SK-N-SH treated with all-trans-retinoic acid at 6 μM for 48 hours (cell line): ENCODE measurements at regions not wholly inside any gene's neighbourhood (a gene's known extent, or its start where the extent isn't known, plus 50 kb on each side); places are given as distances from the start of the nearest gene placed in this dataset.

ENCODE experiments used
- ATAC-seq: fragments of 200-7000 bp; cut with Tn5 transposase; 3 replicates; pipeline ENCODE4 v1.9.1; 2020; ENCODE audit warnings: mild to moderate bottlenecking, moderate library complexity
- ARNTL ChIP-seq: fragments of 450-650 bp; formaldehyde crosslinking; IDR thresholded peaks from 2 replicates; pipeline ENCODE4 v1.5.0; 2020; ENCODE audit warnings: low read depth, mild to moderate bottlenecking, moderate library complexity, borderline replicate concordance
- BACH2 ChIP-seq: fragments of 250-450 bp; sonication (Bioruptor Pico); IDR thresholded peaks from 2 replicates; pipeline ENCODE4 v1.9.0; 2021; ENCODE audit warnings: mild to moderate bottlenecking, borderline replicate concordance
- CREB5 ChIP-seq: fragments of 250-450 bp; sonication (Bioruptor Pico); IDR thresholded peaks from 2 replicates; pipeline ENCODE4 v1.5.1; 2020; ENCODE audit warnings: low read depth, mild to moderate bottlenecking, moderate library complexity
- CSDC2 ChIP-seq: fragments of 250-450 bp; sonication (Bioruptor Pico); IDR thresholded peaks from 2 replicates; pipeline ENCODE4 v1.5.0; 2020; ENCODE audit warnings: mild to moderate bottlenecking, moderate library complexity
- CSRNP3 ChIP-seq: fragments of 250-450 bp; sonication (Bioruptor Pico); IDR thresholded peaks from 2 replicates; pipeline ENCODE4 v1.5.1; 2021; ENCODE audit warnings: mild to moderate bottlenecking, moderate library complexity
- ESRRG ChIP-seq: fragments of 250-450 bp; sonication (Bioruptor Pico); IDR thresholded peaks from 2 replicates; pipeline ENCODE4 v1.6.1; 2021; ENCODE audit warnings: mild to moderate bottlenecking
- GLIS3 ChIP-seq: fragments of 250-450 bp; sonication (Bioruptor Pico); IDR thresholded peaks from 2 replicates; pipeline ENCODE4 v1.5.0; 2020; ENCODE audit warnings: mild to moderate bottlenecking, moderate library complexity
- ISL1 ChIP-seq: fragments of 250-450 bp; sonication (Bioruptor Pico); IDR thresholded peaks from 2 replicates; pipeline ENCODE4 v2.1.2; 2022; ENCODE audit warnings: mild to moderate bottlenecking, moderate library complexity
- OSR1 ChIP-seq: fragments of 250-450 bp; sonication (Bioruptor Pico); IDR thresholded peaks from 2 replicates; pipeline ENCODE4 v1.8.0; 2022; ENCODE audit warnings: moderate library complexity, mild to moderate bottlenecking, inconsistent platforms
- PATZ1 ChIP-seq: fragments of 250-450 bp; sonication (Bioruptor Pico); IDR thresholded peaks from 2 replicates; pipeline ENCODE4 v1.8.0; 2020; ENCODE audit warnings: mild to moderate bottlenecking, moderate library complexity, borderline replicate concordance
- POU6F1 ChIP-seq: fragments of 250-450 bp; sonication (Bioruptor Pico); IDR thresholded peaks from 2 replicates; pipeline ENCODE4 v1.8.0; 2021; ENCODE audit warnings: low read depth, mild to moderate bottlenecking, moderate library complexity, borderline replicate concordance
- PPARA ChIP-seq: fragments of 250-450 bp; sonication (Bioruptor Pico); IDR thresholded peaks from 2 replicates; pipeline ENCODE4 v1.5.0; 2020; ENCODE audit warnings: mild to moderate bottlenecking, borderline replicate concordance
- RARB ChIP-seq: fragments of 250-450 bp; sonication (Bioruptor Pico); IDR thresholded peaks from 2 replicates; pipeline ENCODE4 v1.8.0; 2021; ENCODE audit warnings: mild to moderate bottlenecking, moderate library complexity
- SNAI2 ChIP-seq: fragments of 250-450 bp; sonication (Bioruptor Pico); IDR thresholded peaks from 2 replicates; pipeline ENCODE4 v1.5.0; 2020; ENCODE audit warnings: mild to moderate bottlenecking, moderate library complexity
- TCF4 ChIP-seq: fragments of 250-450 bp; sonication (Bioruptor Pico); IDR thresholded peaks from 2 replicates; pipeline ENCODE4 v1.8.0; 2021; ENCODE audit warnings: mild to moderate bottlenecking, moderate library complexity, borderline replicate concordance
- TOX ChIP-seq: fragments of 250-450 bp; sonication (Bioruptor Pico); IDR thresholded peaks from 2 replicates; pipeline ENCODE4 v1.8.0; 2021; ENCODE audit warnings: mild to moderate bottlenecking, moderate library complexity, borderline replicate concordance
- ZC3H10 ChIP-seq: fragments of 250-450 bp; sonication (Bioruptor Pico); IDR thresholded peaks from 2 replicates; pipeline ENCODE4 v1.5.1; 2021; ENCODE audit warnings: mild to moderate bottlenecking, moderate library complexity
- ZFP3 ChIP-seq: fragments of 250-450 bp; sonication (Bioruptor Pico); IDR thresholded peaks from 2 replicates; pipeline ENCODE4 v1.5.0; 2020; ENCODE audit warnings: mild to moderate bottlenecking, moderate library complexity
- ZNF565 ChIP-seq: fragments of 450-650 bp; formaldehyde crosslinking; conservative IDR thresholded peaks from 2 replicates; pipeline ENCODE4 v1.5.0; 2020; ENCODE audit warnings: low read depth, mild to moderate bottlenecking, moderate library complexity
- ZNF70 ChIP-seq: fragments of 450-650 bp; formaldehyde crosslinking; IDR thresholded peaks from 2 replicates; pipeline ENCODE4 v1.5.0; 2020; ENCODE audit warnings: mild to moderate bottlenecking, moderate library complexity
- ZNF8 ChIP-seq: fragments of 450-650 bp; formaldehyde crosslinking; IDR thresholded peaks from 2 replicates; pipeline ENCODE4 v1.5.0; 2020; ENCODE audit warnings: mild to moderate bottlenecking, moderate library complexity

- ATAC-seq, result no peak
Measured at GRCh38 chr16:87065446-87066132, 251.6 kb downstream of the C16orf95 start.

GRCh38 chr16:87066133-87067002, 250.8 kb downstream of the C16orf95 start:
- no peak for TF ChIP-seq PATZ1 (CRISPR knock-in tag)
- no peak for TF ChIP-seq POU6F1 (CRISPR knock-in tag)
- TF ChIP-seq CREB5 (CRISPR knock-in tag), result no peak
- TF ChIP-seq RARB (CRISPR knock-in tag), result no peak
- TF ChIP-seq OSR1, result no peak
- no peak for TF ChIP-seq ISL1
- TF ChIP-seq SNAI2 (CRISPR knock-in tag), result no peak
- no peak for TF ChIP-seq TOX (CRISPR knock-in tag)
- TF ChIP-seq BACH2 (CRISPR knock-in tag), result no peak
- TF ChIP-seq PPARA (CRISPR knock-in tag), result no peak
- no peak for TF ChIP-seq GLIS3 (CRISPR knock-in tag)
- no peak for TF ChIP-seq ZC3H10 (CRISPR knock-in tag)
- TF ChIP-seq ZFP3, result no peak
- no peak for TF ChIP-seq ESRRG (CRISPR knock-in tag)
- TF ChIP-seq TCF4 (CRISPR knock-in tag), result no peak
- TF ChIP-seq ZNF565 (CRISPR knock-in tag), result no peak
- no peak for ATAC-seq

More at GRCh38 chr16:87065446-87066132, 251.6 kb downstream of the C16orf95 start:
- TF ChIP-seq PATZ1 (CRISPR knock-in tag) (no peak), TOX (CRISPR knock-in tag) (no peak), CREB5 (CRISPR knock-in tag) (no peak), BACH2 (CRISPR knock-in tag) (no peak), RARB (CRISPR knock-in tag) (no peak), ZNF70 (no peak), TCF4 (CRISPR knock-in tag) (no peak)

GRCh38 chr16:87067003-87067556, 250.1 kb downstream of the C16orf95 start:
- no peak for TF ChIP-seq ZFP3
- no peak for TF ChIP-seq ZNF565 (CRISPR knock-in tag)
- TF ChIP-seq ARNTL (CRISPR knock-in tag), result no peak
- TF ChIP-seq GLIS3 (CRISPR knock-in tag), result no peak
- TF ChIP-seq CSRNP3, result no peak
- no peak for TF ChIP-seq ZNF8
- TF ChIP-seq ZNF70, result no peak
- no peak for TF ChIP-seq CSDC2 (CRISPR knock-in tag)
- TF ChIP-seq ISL1, result no peak
- TF ChIP-seq ZC3H10 (CRISPR knock-in tag), result no peak
- no peak for TF ChIP-seq ESRRG (CRISPR knock-in tag)
- no peak for TF ChIP-seq TCF4 (CRISPR knock-in tag)
- TF ChIP-seq SNAI2 (CRISPR knock-in tag), result no peak

More at GRCh38 chr16:87067003-87067556, 250.1 kb downstream of the C16orf95 start:
- no peak for ATAC-seq
